Hepatocyte (in vitro differentiated cells): ENCODE measurements at regions not wholly inside any gene's neighbourhood (a gene's known extent, or its start where the extent isn't known, plus 50 kb on each side); places are given as distances from the start of the nearest gene placed in this dataset.

Source experiments
- DNase-seq: peaks from one replicate; pipeline ENCODE4 v3.0.0-alpha.2; 2016; ENCODE audit warnings: low spot score
- H2AFZ ChIP-seq: fragments of 200-600 bp; sonication (generic); 2 replicates; pipeline ENCODE4 v1.6.0; 2016; ENCODE audit warnings: antibody characterized with exemption, mild to moderate bottlenecking
- H3K27ac ChIP-seq: fragments of 200-600 bp; sonication (generic); 2 replicates; pipeline ENCODE4 v1.5.1; 2016; ENCODE audit warnings: mild to moderate bottlenecking
- H3K27me3 ChIP-seq: fragments of 200-600 bp; sonication (generic); 2 replicates; pipeline ENCODE4 v1.6.1; 2016
- H3K36me3 ChIP-seq: fragments of 200-600 bp; sonication (generic); replicated peaks from 2 replicates; pipeline ENCODE4 v1.5.1; 2016; ENCODE audit warnings: low read depth; ENCODE audit not compliant: insufficient read depth
- H3K4me1 ChIP-seq: fragments of 200-600 bp; sonication (generic); 2 replicates; pipeline ENCODE4 v1.5.1; 2016; ENCODE audit warnings: mild to moderate bottlenecking, moderate library complexity; ENCODE audit not compliant: insufficient read depth
- H3K4me2 ChIP-seq: fragments of 200-600 bp; sonication (generic); 2 replicates; pipeline ENCODE4 v1.6.0; 2016
- H3K4me3 ChIP-seq: fragments of 200-600 bp; sonication (generic); 2 replicates; pipeline ENCODE4 v1.5.1; 2016; ENCODE audit warnings: mild to moderate bottlenecking
- H3K79me2 ChIP-seq: fragments of 200-600 bp; sonication (generic); 2 replicates; pipeline ENCODE4 v1.6.0; 2017; ENCODE audit warnings: mild to moderate bottlenecking
- H3K9me2 ChIP-seq: fragments of 200-600 bp; sonication (generic); replicated peaks from 2 replicates; pipeline ENCODE4 v1.6.0; 2017; ENCODE audit warnings: mild to moderate bottlenecking; ENCODE audit not compliant: insufficient read depth
- H3K9me3 ChIP-seq: fragments of 200-600 bp; sonication (generic); 2 replicates; pipeline ENCODE4 v1.5.1; 2016; ENCODE audit warnings: low read depth, mild to moderate bottlenecking
- H4K20me1 ChIP-seq: fragments of 200-600 bp; sonication (generic); 2 replicates; pipeline ENCODE4 v1.6.0; 2016; ENCODE audit warnings: mild to moderate bottlenecking; ENCODE audit not compliant: insufficient read depth, poor library complexity, severe bottlenecking
- EZH2 ChIP-seq: fragments of 200-600 bp; sonication (generic); IDR thresholded peaks from 2 replicates; pipeline ENCODE4 v1.6.1; 2016; ENCODE audit warnings: antibody characterized with exemption, mild to moderate bottlenecking, borderline replicate concordance
- EZH2phosphoT487 ChIP-seq: fragments of 200-600 bp; sonication (generic); IDR thresholded peaks from one replicate; pipeline ENCODE4 v1.6.1; 2018; ENCODE audit warnings: antibody characterized with exemption, mild to moderate bottlenecking, low read depth, moderate library complexity; ENCODE audit not compliant: unreplicated experiment, severe bottlenecking
- WGBS: methylation state at CpG from one replicate; pipeline ENCODE4 v1.1.6; 2016; ENCODE audit warnings: low lambda C conversion rate; ENCODE audit errors: missing lambda C conversion rate; 5-methylcytosine and 5-hydroxymethylcytosine counted together
- TF ChIP-seq, protein P1 (sequence below): fragments of 200-600 bp; sonication (generic); IDR thresholded peaks from 2 replicates; pipeline ENCODE4 v1.5.1; 2016; ENCODE audit warnings: antibody characterized with exemption, mild to moderate bottlenecking; ENCODE audit not compliant: poor library complexity

DNA sequence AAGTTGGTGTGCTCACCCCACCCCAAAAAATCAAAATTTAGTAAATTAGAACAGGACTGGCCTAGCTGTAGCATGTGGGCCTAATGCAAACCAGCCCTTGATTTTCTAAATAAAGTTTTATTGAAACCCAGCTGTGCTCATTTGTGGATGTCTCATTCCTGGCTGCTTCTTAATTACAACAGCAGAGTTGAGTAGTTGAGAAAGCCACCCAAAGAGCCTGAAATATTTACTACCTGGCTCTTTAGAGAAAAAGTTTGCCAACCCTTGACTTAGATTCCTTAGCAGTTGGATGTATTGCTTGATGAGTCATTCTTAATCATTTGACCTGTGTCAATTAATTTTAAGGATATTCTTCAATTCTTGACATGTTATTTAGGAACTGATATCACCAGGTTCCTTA, 168.3 kb upstream of the PUDP start:
- Histone ChIP-seq H3K27me3 (no peaks in the 10 kb centered on the region), H3K79me2 (no peaks in the 10 kb centered on the region), H3K27ac (no peak overlapping the region), H3K4me2 (no peak overlapping the region), H4K20me1 (no peaks in the 10 kb centered on the region), H2AFZ (no peak overlapping the region), H3K9me2 (no peaks in the 10 kb centered on the region), H3K4me1 (no peaks in the 10 kb centered on the region), H3K36me3 (no peaks in the 10 kb centered on the region), H3K9me3 (no peaks in the 10 kb centered on the region), H3K4me3 (no peak overlapping the region)
- no peak for DNase-seq
- no peak for TF ChIP-seq EZH2
- no peak for TF ChIP-seq EZH2phosphoT487
- TF ChIP-seq, protein P1, sequence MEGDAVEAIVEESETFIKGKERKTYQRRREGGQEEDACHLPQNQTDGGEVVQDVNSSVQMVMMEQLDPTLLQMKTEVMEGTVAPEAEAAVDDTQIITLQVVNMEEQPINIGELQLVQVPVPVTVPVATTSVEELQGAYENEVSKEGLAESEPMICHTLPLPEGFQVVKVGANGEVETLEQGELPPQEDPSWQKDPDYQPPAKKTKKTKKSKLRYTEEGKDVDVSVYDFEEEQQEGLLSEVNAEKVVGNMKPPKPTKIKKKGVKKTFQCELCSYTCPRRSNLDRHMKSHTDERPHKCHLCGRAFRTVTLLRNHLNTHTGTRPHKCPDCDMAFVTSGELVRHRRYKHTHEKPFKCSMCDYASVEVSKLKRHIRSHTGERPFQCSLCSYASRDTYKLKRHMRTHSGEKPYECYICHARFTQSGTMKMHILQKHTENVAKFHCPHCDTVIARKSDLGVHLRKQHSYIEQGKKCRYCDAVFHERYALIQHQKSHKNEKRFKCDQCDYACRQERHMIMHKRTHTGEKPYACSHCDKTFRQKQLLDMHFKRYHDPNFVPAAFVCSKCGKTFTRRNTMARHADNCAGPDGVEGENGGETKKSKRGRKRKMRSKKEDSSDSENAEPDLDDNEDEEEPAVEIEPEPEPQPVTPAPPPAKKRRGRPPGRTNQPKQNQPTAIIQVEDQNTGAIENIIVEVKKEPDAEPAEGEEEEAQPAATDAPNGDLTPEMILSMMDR: no peak

DNA sequence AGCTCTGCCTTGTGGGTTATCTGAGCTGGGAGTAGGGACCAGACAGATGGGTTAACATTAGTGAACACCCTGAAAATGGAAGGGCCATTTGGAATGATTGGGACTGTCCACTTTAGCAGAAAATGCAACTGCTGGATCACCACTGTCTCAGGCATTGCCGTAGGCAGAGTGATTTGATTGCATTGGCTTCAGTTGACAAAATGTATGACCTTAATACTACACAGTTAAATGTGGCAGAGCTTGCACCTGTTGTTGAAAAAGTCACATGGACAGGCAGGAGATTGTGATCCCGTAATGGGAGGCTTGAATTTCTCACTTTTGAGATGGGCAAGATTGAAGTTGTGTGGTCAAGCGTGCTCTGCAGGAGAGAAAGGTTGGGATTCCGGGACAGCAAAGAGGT, 166.5 kb upstream of the PUDP start:
- no peak for DNase-seq

DNA sequence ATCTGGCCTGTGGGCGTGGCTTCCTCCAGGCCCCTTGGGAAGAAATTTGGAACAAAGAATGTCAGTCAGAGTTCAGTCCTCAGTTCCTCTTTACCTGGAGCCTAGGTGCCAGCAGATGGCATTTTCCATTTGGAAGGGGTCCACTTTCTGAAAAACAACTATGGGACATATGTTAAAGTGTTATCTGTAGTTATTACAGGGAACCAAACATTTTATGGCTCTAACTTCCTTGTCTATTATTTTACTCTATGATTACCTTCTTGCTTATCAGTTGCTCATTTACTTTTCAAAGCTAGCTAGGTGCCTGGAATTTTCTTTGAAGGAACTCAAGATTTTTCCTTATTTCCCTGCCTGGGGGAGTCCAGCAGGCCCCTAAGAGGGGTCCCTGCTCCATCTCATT, 159.8 kb upstream of the PUDP start:
- DNase-seq: no peak
- no peak overlapping the region for H3K27ac ChIP-seq
- no peaks in the 10 kb centered on the region for H3K79me2 ChIP-seq
- no peaks in the 10 kb centered on the region for H3K36me3 ChIP-seq
- H3K4me2 ChIP-seq: no peak overlapping the region
- H3K27me3 ChIP-seq: no peaks in the 10 kb centered on the region
- no peaks in the 10 kb centered on the region for H3K4me1 ChIP-seq
- TF ChIP-seq EZH2phosphoT487 (no peak), EZH2 (no peak)
- TF ChIP-seq, protein P1: no peak
- WGBS: 80% methylated on average over 1 of the region's 1 CpG
- H3K4me3 ChIP-seq: no peak overlapping the region
- no peaks in the 10 kb centered on the region for H4K20me1 ChIP-seq
- H3K9me3 ChIP-seq: no peaks in the 10 kb centered on the region
- no peak overlapping the region for H2AFZ ChIP-seq
- H3K9me2 ChIP-seq: no peaks in the 10 kb centered on the region

More for the DNA sequence above, 166.5 kb upstream of the PUDP start:
- TF ChIP-seq EZH2phosphoT487 (no peak), EZH2 (no peak)
- TF ChIP-seq, protein P1: no peak
- Histone ChIP-seq H3K27me3 (no peaks in the 10 kb centered on the region), H4K20me1 (no peaks in the 10 kb centered on the region), H3K27ac (no peak overlapping the region), H3K4me1 (no peaks in the 10 kb centered on the region), H3K4me3 (no peak overlapping the region), H3K36me3 (no peaks in the 10 kb centered on the region), H3K79me2 (no peaks in the 10 kb centered on the region), H3K9me2 (no peaks in the 10 kb centered on the region), H3K4me2 (no peak overlapping the region), H3K9me3 (no peaks in the 10 kb centered on the region), H2AFZ (no peak overlapping the region)
- 77% methylated on average over 4 of the region's 4 CpGs for WGBS

DNA sequence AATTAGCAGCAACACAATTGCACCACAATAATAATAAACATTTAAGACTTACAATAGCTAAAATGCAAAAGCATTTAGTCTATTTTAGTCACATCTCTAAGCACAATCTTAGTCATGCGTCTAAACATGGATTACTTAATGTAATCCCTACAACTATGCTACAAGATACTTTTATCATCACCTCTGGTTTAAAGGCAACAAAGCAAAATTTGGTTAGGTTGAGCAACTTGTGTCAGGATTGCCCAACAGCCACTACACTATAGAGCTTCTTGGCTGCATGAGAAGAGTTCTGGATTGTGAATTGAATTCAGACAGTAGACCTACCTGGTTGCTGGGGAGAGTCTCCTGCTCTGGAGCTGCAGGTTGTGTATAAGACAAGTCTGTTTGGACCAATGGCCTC, 146.5 kb upstream of the PUDP start:
- no peak overlapping the region for H3K4me3 ChIP-seq
- H3K9me3 ChIP-seq: no peaks in the 10 kb centered on the region
- no peaks in the 10 kb centered on the region for H3K36me3 ChIP-seq
- H2AFZ ChIP-seq: no peak overlapping the region
- H3K4me2 ChIP-seq: no peak overlapping the region
- WGBS: 71% methylated on average over 1 of the region's 1 CpG
- no peaks in the 10 kb centered on the region for H3K27me3 ChIP-seq
- H3K4me1 ChIP-seq: no peaks in the 10 kb centered on the region
- no peaks in the 10 kb centered on the region for H3K79me2 ChIP-seq
- TF ChIP-seq EZH2 (no peak), EZH2phosphoT487 (no peak)
- TF ChIP-seq, protein P1: no peak
- no peak for DNase-seq
- no peaks in the 10 kb centered on the region for H3K9me2 ChIP-seq
- H3K27ac ChIP-seq: no peak overlapping the region
- H4K20me1 ChIP-seq: no peaks in the 10 kb centered on the region
